Transverse colon (tissue), 4 donors: ENCODE measurements at regions not wholly inside any gene's neighbourhood (a gene's known extent, or its start where the extent isn't known, plus 50 kb on each side); places are given as distances from the start of the nearest gene placed in this dataset.

Source experiments
- CTCF ChIP-seq, 5 experiments: fragments of 200-600 bp in 3 of 5; fragments of 450-650 bp in 2 of 5; sonication (generic) in 3 of 5; IDR thresholded peaks; 1 replicate in 2 of 5; 2 replicates in 3 of 5; pipeline ENCODE4 v1.5.1; 2016 to 2017; ENCODE audit warnings: antibody characterized with exemption in 5 of 5, inconsistent platforms in 3 of 5, mild to moderate bottlenecking in 2 of 5, moderate library complexity in 1 of 5
- POLR2AphosphoS5 ChIP-seq, 3 donors: sonication (generic); formaldehyde crosslinking; IDR thresholded peaks; one replicate each; pipeline ENCODE4 v1.6.1; 2016; ENCODE audit warnings: antibody characterized with exemption in 3 of 3

- TF ChIP-seq POLR2AphosphoS5 (IDR thresholded peaks at IDR 0.05) (no peak), CTCF (IDR thresholded peaks at IDR 0.05) (no peak)
Observed at GRCh38 chr6:14059791-14060436, 57.7 kb upstream of the CD83 start.
